Tibial nerve (tissue), 4 donors: ENCODE measurements at regions not wholly inside any gene's neighbourhood (a gene's known extent, or its start where the extent isn't known, plus 50 kb on each side); places are given as distances from the start of the nearest gene placed in this dataset.

Experiments
- DNase-seq, 2 donors: peaks; one replicate each; pipeline ENCODE4 v3.0.0-alpha.2; 2019; ENCODE audit warnings: low spot score in 2 of 2
- H3K27ac ChIP-seq, 4 donors: fragments of 200-600 bp; sonication (generic) in 3 of 4; one replicate each; pipeline ENCODE4 v1.5.1; 2017 to 2019; ENCODE audit warnings: mild to moderate bottlenecking in 1 of 4
- H3K27me3 ChIP-seq, 2 donors: fragments of 200-600 bp; sonication (generic) in 1 of 2; one replicate each; pipeline versions ENCODE4 v1.5.1 to v1.6.0; 2017 to 2019
- H3K36me3 ChIP-seq, 3 donors: fragments of 200-600 bp; sonication (generic); one replicate each; pipeline ENCODE4 v1.5.1; 2018 to 2019
- H3K4me1 ChIP-seq, 4 donors: fragments of 200-600 bp; sonication (generic) in 3 of 4; one replicate each; pipeline ENCODE4 v1.5.1; 2017 to 2019
- H3K4me3 ChIP-seq, 4 donors: fragments of 200-600 bp; sonication (generic) in 3 of 4; one replicate each; pipeline ENCODE4 v1.5.1; 2017 to 2019; ENCODE audit warnings: mild to moderate bottlenecking in 1 of 4, moderate library complexity in 1 of 4
- H3K9me3 ChIP-seq, 4 donors: fragments of 200-600 bp; sonication (generic) in 3 of 4; one replicate each; pipeline ENCODE4 v1.5.1; 2017 to 2019
- EP300 ChIP-seq, 2 donors: sonication (generic); formaldehyde crosslinking; IDR thresholded peaks; one replicate each; pipeline ENCODE4 v1.6.1; 2017; ENCODE audit warnings: antibody characterized with exemption in 2 of 2, mild to moderate bottlenecking in 1 of 2
- POLR2A ChIP-seq, 2 donors: fragments of 450-650 bp; IDR thresholded peaks; one replicate each; pipeline ENCODE4 v1.6.1; 2017; ENCODE audit warnings: antibody characterized with exemption in 2 of 2, mild to moderate bottlenecking in 2 of 2, moderate library complexity in 2 of 2
- WGBS, 2 donors: methylation state at CpG; one replicate each; pipeline ENCODE4 v1.1.5; 2018; 5-methylcytosine and 5-hydroxymethylcytosine counted together
- TF ChIP-seq, protein P1 (sequence below), 5 experiments: fragments of 200-600 bp in 3 of 5; fragments of 450-650 bp in 2 of 5; sonication (generic) in 3 of 5; IDR thresholded peaks; one replicate each; pipeline ENCODE4 v1.5.1; 2016 to 2019; ENCODE audit warnings: antibody characterized with exemption in 5 of 5, mild to moderate bottlenecking in 3 of 5, moderate library complexity in 2 of 5

DNA sequence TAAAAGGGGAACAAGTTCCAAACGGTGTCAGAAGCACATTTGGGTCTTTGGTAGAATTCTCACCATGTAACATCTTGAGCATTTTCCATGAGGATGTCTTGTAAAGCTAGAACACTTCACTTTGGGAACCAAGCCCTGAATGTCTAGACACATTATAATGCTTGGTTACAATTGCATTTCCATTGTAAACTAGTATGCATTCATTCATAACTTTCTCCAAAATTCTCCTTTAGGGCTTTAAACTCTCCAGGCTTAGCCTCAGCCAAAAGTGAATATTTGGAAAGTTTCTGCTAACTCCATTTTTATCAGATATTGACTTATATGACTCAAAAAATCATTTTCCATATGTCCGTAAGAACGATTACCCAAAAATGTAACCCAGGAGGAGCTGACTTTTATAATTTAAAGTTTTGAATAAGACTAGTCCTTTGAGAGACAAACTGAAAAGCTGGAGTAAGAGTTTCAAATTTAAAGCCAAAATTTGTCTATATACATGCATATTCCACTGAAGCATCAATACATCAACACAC lies 1170.4 kb downstream of the EFNB2 start:
- no peaks in the 10 kb centered on the region for H3K27me3 ChIP-seq
- H3K36me3 ChIP-seq = no peaks in the 10 kb centered on the region
- H3K4me1 ChIP-seq = peaks cover 0 to 8% (median 0%) of the 10 kb centered on the region in 4 donors
- TF ChIP-seq, protein P1, sequence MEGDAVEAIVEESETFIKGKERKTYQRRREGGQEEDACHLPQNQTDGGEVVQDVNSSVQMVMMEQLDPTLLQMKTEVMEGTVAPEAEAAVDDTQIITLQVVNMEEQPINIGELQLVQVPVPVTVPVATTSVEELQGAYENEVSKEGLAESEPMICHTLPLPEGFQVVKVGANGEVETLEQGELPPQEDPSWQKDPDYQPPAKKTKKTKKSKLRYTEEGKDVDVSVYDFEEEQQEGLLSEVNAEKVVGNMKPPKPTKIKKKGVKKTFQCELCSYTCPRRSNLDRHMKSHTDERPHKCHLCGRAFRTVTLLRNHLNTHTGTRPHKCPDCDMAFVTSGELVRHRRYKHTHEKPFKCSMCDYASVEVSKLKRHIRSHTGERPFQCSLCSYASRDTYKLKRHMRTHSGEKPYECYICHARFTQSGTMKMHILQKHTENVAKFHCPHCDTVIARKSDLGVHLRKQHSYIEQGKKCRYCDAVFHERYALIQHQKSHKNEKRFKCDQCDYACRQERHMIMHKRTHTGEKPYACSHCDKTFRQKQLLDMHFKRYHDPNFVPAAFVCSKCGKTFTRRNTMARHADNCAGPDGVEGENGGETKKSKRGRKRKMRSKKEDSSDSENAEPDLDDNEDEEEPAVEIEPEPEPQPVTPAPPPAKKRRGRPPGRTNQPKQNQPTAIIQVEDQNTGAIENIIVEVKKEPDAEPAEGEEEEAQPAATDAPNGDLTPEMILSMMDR (IDR thresholded peaks at IDR 0.05) = no peak
- no peak for TF ChIP-seq POLR2A (IDR thresholded peaks at IDR 0.05)
- H3K4me3 ChIP-seq = no peak overlapping the region
- 81% methylated on average over 3 of the region's 3 CpGs for WGBS, 2 donors
- H3K27ac ChIP-seq = no peak overlapping the region
- DNase-seq = no peak
- no peaks in the 10 kb centered on the region for H3K9me3 ChIP-seq

DNA sequence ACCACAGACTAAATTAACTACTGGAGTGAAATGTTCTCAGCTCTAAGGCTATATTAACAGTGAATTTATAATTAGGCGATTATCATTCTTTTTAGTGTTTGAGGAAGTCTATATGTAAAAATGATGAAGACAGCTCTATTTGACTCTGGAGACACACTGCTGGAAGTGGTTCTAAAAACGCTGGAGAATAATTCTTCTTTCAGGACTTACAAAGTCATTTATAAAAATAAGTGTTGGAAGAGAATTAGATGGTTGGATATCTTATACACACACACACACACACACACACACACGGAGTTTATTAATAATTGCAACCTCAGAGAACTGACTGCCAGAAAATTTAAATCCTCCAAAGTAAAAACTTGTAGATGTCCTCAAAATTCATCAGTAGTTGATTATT lies 1171.3 kb downstream of the EFNB2 start:
- WGBS, 2 donors = 38 to 42% methylated on average over 3 of the region's 3 CpGs
- no peak overlapping the region for H3K27ac ChIP-seq
- no peak for TF ChIP-seq EP300 (IDR thresholded peaks at IDR 0.05)
- TF ChIP-seq, protein P1 (IDR thresholded peaks at IDR 0.05) = no peak
- TF ChIP-seq POLR2A (IDR thresholded peaks at IDR 0.05) = no peak
- no peaks in the 10 kb centered on the region for H3K9me3 ChIP-seq
- H3K4me3 ChIP-seq = no peak overlapping the region
- H3K36me3 ChIP-seq = no peaks in the 10 kb centered on the region
- DNase-seq = no peak
- H3K4me1 ChIP-seq = peaks cover 0 to 8% (median 0%) of the 10 kb centered on the region in 4 donors
- no peaks in the 10 kb centered on the region for H3K27me3 ChIP-seq

DNA sequence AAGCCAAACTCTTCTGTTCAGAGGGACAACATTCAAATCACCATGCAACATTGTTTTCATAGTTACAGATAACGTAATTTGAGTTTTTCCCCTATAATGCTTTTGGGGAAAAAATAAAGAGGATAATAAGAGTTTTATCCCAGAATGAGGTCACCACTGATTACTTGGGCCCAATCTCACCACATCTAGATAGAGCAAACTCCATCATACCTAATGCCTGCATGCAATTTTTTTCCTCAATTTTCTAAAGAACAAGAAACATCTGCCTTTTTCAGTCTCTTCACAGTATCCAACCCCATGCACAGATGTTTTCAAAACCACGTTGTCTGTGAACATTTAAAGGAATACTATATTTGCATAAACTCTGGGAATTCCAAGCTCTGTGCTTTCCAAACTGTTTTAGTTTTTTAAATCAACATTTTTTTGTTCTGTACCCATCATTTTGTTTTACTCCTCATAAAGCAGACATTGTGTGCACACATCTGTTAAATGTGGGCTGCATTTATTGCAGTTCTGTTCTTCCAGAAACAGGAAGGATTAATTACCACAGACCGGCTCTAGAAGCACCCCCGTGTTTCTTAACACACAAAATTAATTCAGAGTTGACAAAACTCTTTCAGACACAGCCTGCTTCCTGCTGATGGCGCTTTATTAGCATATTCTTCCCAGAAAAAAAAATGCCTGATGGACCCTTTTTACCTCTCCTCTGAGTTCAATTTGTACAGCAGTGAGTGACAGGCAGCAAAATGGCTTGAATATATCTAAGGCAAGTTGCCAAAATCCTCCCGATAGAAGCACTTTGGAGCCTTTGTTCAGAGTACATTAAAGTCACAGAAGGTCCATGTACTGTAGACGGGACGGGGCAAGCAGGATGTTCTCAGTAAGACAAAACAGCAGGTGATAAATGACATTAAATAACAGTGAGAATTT lies 1171.9 kb downstream of the EFNB2 start:
- Histone ChIP-seq H3K9me3 (no peaks in the 10 kb centered on the region), H3K27me3 (no peaks in the 10 kb centered on the region), H3K36me3 (no peaks in the 10 kb centered on the region), H3K4me1 (peaks cover 0 to 8% (median 0%) of the 10 kb centered on the region in 4 donors), H3K4me3 (no peak overlapping the region), H3K27ac (no peak overlapping the region)
- no peak for TF ChIP-seq POLR2A (IDR thresholded peaks at IDR 0.05)
- TF ChIP-seq, protein P1 (IDR thresholded peaks at IDR 0.05) = no peak
- no peak for TF ChIP-seq EP300 (IDR thresholded peaks at IDR 0.05)
- no peak for DNase-seq
- WGBS, 2 donors = 11 to 16% methylated on average over 8 of the region's 8 CpGs

DNA sequence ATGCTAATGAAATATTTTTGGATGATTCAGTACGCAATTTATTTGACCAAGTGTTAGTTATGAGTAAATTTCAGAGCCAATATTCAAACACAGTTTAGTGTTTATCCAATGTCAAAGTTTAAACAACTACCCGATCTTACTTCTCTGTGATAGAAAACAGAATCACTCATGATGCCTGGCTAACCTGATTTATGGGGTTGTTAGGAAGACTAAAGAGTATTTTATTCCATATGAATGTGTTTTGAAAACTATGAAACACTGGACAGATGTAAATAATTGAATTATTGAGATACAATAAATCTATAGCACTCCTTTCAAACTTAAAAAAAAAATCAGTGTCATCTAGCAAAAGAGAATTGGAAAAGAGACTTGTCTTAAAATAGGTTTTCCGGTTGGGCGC lies 1181.8 kb downstream of the EFNB2 start:
- Histone ChIP-seq H3K4me3 (no peak overlapping the region), H3K27ac (no peak overlapping the region), H3K9me3 (peaks cover 0 to 2% (median 0%) of the 10 kb centered on the region in 4 donors), H3K36me3 (no peaks in the 10 kb centered on the region), H3K4me1 (peaks cover 0 to 4% (median 0%) of the 10 kb centered on the region in 4 donors), H3K27me3 (no peaks in the 10 kb centered on the region)
- WGBS, 2 donors = 76 to 87% methylated on average over 4 of the region's 4 CpGs
- no peak for DNase-seq
- TF ChIP-seq, protein P1 (IDR thresholded peaks at IDR 0.05) = no peak
- no peak for TF ChIP-seq POLR2A (IDR thresholded peaks at IDR 0.05)

DNA sequence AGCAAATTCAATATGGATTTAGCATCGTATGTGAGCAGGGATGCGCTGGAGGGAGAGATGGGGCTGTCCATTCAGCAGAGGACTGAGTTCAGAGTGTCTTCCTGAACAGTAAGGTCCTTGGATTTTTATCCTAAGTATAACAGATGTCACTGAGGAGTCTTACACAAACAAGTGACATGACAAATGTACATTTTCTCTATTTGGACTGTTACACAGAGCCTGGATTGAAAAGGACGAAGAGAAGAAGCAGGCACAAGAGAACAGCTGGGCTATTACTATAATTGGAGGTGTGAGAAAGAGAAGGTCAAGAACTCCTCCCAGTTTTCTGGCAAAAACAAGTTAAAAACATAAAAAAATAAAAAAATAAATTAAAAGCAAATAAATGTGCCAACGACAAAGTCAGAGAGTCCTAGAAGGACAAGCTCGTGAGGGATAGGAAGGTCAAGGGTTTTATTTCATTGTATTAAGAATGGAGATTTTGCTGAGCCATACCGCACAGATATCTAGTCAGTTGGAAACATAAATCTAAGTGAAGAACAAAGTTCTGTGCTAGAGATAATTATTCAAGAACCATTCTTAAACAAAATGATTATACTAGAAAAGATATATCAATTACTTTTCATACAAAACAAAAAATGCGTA lies 1186.3 kb downstream of the EFNB2 start:
- Histone ChIP-seq H3K36me3 (no peaks in the 10 kb centered on the region), H3K4me1 (peaks cover 0 to 7% (median 0%) of the 10 kb centered on the region in 4 donors), H3K27ac (no peak overlapping the region), H3K9me3 (no peaks in the 10 kb centered on the region), H3K27me3 (no peaks in the 10 kb centered on the region), H3K4me3 (no peak overlapping the region)
- WGBS, 2 donors = 59 to 65% methylated on average over 7 of the region's 7 CpGs
- TF ChIP-seq, protein P1 (IDR thresholded peaks at IDR 0.05) = no peak
- TF ChIP-seq POLR2A (IDR thresholded peaks at IDR 0.05) (no peak), EP300 (IDR thresholded peaks at IDR 0.05) (no peak)
- no peak for DNase-seq
